Renal cortical epithelial cell (primary cell): ENCODE measurements at regions not wholly inside any gene's neighbourhood (a gene's known extent, or its start where the extent isn't known, plus 50 kb on each side); places are given as distances from the start of the nearest gene placed in this dataset.
"Not testable (repeated sequence)": the region's sequence is repeated elsewhere in the genome, so short reads cannot be mapped to it uniquely, and the experiment has no call there.

Source experiments
- DNase-seq: peaks from one replicate; pipeline ENCODE4 v3.0.0-alpha.2; 2011; ENCODE audit warnings: low read depth

DNA sequence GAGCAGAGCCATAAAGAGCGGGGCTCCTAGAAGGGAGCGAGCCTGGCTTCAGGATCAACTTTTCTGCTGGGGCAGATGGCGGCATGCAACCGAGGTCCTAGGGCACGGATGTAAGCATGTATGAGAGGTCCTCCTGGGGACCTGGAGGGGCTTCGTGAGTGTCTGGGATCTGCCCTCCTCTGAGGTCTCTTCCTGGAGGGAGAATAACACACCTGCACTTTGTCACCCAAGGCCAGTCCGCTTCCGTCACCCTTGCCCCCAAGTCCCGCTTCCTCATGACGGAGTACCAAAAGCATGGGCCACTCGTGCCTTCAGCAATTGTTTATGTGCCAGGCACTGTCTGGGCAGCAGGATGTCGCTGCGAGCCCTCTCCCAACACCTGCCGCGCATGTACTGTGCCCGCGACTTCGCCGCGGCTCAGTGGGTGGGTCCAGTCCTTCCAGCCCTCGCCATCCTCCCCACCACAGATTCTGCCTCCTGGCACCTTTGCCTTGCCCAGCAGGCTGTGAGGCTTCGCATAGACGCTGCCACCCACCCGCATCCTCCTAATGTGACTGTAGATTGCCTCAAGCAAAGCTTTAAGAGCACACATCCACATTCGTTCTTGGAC is 60.0 kb upstream of the TMPRSS2 start:
- DNase-seq = no peak

DNA sequence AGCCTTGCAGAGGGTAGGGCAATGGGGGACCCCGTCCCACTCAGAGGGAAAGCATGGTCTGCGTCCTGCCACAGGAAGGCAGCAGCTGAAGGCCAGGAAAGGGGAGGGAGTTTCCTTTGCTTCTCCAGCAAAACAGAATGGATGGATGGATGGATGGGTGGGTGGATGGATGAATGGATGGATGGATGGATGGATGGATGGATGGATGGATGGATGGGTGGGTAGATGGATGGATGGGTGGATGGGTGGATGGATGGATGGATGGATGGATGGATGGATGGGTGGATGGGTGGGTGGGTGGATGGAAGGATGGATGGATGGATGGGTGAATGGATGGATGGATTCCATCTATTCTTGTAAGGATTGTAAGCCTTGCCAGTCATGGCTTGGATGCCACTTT is 59.3 kb upstream of the TMPRSS2 start:
- not testable (repeated sequence) for DNase-seq

DNA sequence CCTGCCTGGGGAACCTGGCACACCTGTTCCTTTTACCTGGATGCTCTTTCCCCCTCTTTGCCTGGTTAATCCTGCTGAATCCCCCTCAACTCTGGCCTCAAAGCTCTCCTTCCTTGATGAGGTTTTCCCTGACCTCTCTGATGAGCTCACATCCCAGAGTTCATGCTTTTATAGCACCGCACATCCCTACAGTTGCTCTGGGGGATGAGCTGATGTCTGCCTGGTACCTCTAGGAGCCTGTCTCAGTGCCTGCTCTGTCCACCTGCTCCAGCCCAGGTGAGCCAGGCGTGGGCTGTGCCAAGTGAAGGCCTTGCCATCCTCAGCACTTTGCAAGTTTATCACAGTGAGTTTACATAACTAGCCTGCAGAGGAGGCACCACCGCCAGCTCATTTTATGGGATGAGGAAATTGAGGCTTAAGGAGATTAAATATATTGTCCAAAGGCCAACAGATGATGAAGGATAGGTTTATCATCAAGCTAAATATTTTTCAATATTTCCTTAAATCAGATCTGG is 58.6 kb upstream of the TMPRSS2 start:
- no peak for DNase-seq

DNA sequence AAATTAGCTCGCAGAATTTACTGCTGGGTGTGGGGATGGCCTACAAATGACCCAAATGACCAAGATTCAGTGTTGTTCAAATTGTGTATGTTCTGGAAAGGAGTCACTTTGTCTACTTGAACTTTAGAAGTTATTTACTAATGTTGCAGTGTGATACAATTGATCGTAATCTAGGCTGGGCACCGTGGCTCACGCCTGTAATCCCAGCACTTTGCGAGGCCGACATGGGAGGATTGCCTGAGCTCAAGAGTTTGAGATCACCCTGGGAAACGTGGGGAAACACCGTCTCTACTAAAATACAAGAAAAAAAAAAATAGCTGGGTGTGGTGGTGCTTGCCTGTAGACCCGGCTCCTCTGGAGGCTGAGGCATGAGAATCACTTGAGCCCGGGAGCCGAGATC is 57.6 kb upstream of the TMPRSS2 start:
- DNase-seq = no peak

DNA sequence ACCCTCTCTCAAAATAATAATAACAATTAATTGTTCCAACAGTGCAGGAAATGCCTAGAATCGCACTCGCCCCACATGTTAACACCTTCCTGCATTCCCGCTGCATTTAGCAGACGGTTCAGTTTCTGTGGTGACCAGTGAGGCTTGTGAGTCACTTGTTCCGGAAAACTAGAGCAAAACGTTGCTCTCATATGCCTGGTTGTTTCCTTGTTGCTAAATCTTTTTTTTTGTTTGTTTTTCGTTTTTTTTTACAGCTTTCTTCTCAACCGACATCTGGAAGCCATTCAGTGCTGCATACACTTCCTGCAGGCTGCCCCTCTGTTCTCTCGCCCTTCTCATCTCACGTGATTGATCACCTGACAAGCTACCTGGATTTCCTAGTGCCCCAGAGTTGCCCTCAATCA is 56.9 kb upstream of the TMPRSS2 start:
- DNase-seq = peak; percentile 57

DNA sequence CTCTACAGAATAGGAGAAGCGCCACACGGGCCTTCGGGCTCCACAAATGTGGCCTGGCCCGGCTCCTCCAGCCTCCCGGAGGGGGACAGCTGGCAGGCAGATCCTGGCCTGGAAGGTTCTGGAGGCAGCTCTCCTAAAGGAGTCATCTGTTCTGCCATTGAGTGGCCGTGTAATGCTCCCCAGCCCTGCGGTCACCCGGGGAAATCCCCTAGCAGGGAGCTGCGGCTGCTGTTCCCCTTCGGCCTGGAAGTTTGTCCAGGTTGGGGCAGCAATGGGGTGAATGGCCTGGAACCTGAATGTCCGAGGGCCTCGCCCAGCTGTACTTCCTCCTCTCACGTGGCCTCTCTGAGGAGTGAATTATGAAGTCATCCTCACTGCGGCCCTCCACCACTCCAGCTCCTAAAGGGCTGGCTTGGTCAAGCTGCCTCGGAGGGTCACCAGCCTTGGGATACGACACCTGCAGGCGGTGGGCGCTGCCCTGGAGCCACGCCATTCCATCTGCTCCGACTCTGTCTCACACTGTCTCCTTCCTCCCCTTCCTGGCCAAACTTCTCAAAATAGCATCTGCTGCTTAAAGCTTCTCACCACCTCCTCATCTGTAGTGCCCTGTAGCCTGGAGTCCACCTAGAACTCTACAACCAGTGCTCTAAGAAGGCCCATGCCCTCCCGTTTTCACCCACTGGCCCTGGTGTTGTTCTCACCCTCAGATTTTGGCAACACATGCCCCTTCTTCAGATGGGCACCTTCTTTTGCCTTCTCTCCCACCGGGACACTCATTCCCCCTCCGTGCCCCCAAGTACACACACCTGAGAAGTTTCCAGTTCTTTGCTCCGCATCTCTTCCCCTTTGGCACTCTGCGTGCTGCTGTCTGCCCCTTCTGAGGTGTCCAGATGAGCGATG is 54.4 kb upstream of the TMPRSS2 start:
- peak; percentile 56 for DNase-seq

DNA sequence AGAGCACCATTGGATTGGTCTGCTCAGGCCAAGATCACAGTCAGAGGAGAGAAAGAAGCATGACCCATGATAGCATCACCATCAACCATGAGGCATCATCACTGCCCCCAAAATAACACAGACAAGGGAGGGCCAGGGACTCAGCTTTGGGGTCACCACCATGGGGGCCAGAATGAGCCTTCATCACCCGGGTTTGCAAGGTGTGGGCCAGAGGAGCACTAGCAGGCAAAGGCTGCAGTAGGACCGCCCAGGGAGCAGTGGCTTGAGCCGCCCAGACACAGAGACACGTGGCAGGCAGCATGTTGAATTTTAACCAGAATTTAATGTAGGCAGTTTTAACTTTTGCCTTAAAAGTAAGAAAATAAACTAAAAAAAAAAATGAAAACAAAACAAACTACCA is 53.7 kb upstream of the TMPRSS2 start:
- no peak for DNase-seq

DNA sequence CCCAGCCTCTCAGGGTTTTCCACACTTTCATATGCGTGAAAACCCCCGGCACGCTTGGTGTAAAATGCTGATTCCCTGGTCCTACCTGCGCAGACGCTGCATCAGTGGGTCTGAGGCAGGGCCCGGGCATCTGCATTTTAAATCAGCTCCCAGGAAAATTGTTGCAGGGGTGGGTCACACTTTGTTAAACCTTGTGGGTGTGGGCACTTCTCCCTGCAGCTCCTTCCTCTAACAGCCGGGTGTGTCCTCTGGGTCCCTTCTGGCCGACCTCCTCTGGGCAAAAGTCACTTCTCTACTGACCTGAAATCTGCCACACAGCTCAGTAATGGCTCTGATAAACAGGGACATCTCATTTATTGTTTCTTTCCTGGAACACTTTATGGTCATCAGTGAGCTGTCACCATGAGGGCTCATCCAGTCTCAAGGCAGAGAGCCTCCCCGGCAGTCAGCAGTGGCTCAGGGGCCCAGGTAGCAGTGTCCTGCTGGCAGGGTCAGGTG is 52.8 kb upstream of the TMPRSS2 start:
- no peak for DNase-seq

DNA sequence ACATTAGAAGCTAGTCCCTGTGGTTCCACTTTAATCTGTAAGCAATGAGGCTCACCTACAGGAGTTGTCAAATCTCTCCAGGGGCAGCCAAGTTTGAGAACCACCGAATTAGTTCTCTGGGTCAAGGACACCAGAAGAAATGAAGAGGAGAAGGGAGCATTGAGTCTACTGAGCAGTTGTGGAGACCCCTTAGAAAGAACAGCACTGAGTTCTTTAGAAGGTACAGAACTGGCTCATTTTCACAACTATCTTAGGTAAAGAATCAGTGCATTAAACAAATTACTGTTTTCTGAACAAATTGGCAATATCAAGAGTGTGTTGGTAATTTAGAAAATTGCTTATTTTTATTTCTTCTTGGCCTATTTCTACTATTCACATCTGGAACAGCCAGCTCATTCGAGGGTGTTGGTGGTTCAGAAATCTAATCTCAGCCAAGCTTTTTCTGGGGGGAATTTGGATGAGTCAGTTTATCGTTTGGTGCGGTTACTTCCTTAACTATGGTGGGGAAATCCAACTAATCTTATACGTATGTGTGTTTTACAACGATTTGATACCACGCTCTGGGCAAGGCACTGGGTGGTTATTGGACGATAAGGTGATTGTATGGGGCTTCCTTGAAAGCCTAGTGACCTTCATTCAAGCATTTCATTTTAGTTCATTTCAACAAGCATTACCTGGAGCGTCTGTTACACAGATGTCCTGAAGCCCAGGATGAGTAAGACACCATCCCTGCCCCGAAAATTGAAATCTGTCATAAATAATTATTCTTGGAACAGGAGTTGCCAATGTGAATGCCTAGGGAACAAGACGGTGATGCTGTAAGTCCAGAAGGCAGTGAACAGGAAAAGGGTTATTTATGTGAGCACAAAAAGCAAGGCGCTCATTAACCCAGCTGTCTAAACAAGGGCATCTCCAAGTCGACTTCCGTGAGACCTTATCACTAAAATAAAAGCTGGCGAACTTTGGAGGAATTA is 52.0 kb upstream of the TMPRSS2 start:
- no peak for DNase-seq

DNA sequence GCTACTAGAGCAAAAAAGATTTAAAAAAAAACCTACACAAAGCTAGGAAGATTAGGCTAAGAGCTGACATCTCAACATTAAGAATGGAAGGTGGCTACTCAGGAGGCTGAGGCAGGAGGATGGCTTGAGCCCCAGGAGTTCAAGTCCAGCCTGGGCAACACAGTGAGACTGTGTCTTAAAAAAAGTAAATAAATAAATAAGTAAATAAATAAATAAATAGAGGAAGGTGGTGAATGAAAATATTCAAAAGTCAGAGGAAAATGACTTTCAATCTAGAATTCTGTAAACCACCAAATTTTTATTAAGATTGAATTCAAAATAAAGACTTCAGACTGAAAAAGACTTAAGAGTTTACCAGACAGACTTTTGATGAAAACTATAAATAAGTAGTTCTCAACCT is 50.9 kb upstream of the TMPRSS2 start:
- DNase-seq = no peak

DNA sequence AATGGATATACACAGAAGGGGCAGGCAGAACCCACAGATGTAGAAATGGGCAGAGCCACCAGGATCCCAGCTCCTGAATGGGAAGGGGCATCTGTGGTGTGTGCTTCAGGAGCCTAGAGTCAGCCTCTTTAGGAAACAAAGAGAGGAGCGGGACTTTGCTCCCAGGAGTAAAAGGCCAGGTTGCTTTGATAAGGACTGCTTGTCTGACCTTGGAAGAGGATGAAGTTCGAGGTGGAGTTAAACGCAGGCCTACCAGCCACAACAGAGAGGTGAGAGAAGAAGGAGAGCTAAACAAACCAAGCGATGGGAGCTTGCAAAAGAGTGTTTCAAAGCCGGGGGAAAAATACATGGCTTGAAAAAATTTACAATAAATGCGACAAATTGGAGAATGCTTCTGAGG is 49.9 kb upstream of the TMPRSS2 start:
- DNase-seq = no peak
